ENCODE measurements at regions not wholly inside any gene's neighbourhood (a gene's known extent, or its start where the extent isn't known, plus 50 kb on each side); places are given as distances from the start of the nearest gene placed in this dataset.
A peak's percentile ranks its signal among the peaks of the same experiment; 100 is the strongest.

DNA sequence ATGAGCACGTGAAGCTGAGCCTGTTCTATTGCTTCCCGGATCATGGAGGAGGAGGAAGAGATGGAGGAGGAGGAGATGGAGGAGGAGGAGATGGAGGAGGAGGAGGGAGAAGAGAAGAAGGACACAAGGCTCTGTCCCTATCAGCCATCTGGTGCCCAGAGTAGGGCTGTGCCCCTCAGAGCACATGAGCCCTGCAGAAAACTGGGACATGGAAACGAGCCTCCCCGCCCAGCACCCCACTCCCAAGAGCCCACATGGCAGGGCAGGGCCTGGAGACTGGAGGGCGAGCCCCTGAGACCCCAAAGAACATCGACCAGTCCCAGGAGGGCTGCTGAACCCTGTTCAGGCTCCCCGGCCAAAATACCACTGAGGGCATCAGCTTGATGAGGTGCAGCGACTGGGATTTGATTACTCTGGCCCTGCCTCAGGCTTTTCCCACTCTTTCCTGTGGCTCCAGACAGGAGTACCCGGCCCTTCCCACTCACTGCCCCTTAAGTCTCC, 285.6 kb downstream of the UACA start:
- ATAC-seq = no peak
- H3K27ac Mint-ChIP-seq = no peak overlapping the region
- peaks cover 43% of the 10 kb centered on the region for H3K4me1 Mint-ChIP-seq
- no peak overlapping the region for H3K4me3 Mint-ChIP-seq
- H3K27me3 Mint-ChIP-seq = peaks cover 10% of the 10 kb centered on the region
- H3K9me3 Mint-ChIP-seq = peaks cover 3% of the 10 kb centered on the region
- no peaks in the 10 kb centered on the region for H3K36me3 Mint-ChIP-seq

DNA sequence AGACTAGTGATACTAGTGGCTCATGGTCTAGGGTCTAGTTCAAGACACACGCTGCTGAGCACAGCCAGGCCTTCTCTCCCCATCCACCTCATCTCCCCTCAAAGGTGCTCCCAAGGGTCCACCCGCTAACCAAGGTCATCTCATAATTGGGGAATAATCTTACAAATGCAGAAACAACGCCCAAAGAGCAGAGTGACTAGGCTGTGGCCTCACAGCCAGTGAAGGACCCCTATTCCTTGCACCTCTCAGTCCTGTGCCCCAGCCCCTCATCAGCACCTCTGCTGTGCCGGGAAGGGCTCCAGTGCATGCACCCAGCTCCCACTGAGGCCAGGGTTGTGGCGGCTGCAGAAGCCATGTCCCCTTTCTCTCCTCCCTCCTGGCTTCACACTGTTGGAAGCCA, 286.9 kb downstream of the UACA start:
- Mint-ChIP-seq H3K4me1 (peaks cover 43% of the 10 kb centered on the region), H3K36me3 (no peaks in the 10 kb centered on the region), H3K27me3 (no peaks in the 10 kb centered on the region), H3K9me3 (peaks cover 3% of the 10 kb centered on the region), H3K4me3 (no peak overlapping the region), H3K27ac (no peak overlapping the region)
- ATAC-seq = no peak

DNA sequence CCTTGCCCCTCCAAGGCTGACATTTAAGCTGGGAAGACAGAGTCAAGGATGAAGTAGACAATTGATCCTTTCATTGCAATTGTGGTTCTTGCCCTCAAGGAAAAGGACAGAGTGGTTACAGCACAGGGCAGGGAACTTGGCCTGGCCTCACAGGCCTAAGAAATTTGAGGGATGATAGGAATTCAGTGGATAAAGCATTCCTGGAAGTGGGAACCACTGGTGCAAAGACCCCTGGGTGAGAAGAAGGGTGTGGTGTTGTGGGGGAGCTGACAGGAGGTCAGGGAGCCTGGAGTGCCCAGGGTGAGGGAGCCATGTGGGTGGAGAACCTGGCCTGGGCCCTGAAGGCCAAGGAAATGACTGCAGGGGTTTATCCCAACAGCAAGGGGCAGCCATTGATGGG, 287.4 kb downstream of the UACA start:
- no peaks in the 10 kb centered on the region for H3K27me3 Mint-ChIP-seq
- H3K27ac Mint-ChIP-seq = no peak overlapping the region
- no peak overlapping the region for H3K4me3 Mint-ChIP-seq
- ATAC-seq = no peak
- H3K4me1 Mint-ChIP-seq = peaks cover 43% of the 10 kb centered on the region
- no peaks in the 10 kb centered on the region for H3K36me3 Mint-ChIP-seq
- H3K9me3 Mint-ChIP-seq = peaks cover 3% of the 10 kb centered on the region

DNA sequence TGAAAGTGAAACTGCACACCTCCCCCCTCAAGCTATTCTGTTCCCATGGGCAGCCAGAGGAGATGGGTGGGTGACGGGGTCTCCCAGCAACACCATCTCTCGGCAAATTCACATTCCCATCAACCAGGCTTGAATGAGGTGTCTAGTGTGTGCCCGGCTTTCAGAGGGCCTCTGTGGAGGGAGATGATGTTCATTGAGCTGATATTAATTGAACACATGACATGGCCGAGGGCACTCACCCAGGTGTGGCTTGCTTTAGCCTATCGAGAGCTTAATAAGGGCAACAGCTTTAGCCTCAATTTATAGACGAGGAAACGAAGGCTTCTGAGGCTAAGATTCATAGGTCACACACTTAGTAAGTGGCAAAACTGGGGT, 288.0 kb downstream of the UACA start:
- Mint-ChIP-seq H3K27ac (no peak overlapping the region), H3K4me1 (peaks cover 41% of the 10 kb centered on the region), H3K9me3 (peaks cover 3% of the 10 kb centered on the region), H3K4me3 (peak overlapping the region; percentile 33), H3K27me3 (no peaks in the 10 kb centered on the region), H3K36me3 (no peaks in the 10 kb centered on the region)
- no peak for ATAC-seq

DNA sequence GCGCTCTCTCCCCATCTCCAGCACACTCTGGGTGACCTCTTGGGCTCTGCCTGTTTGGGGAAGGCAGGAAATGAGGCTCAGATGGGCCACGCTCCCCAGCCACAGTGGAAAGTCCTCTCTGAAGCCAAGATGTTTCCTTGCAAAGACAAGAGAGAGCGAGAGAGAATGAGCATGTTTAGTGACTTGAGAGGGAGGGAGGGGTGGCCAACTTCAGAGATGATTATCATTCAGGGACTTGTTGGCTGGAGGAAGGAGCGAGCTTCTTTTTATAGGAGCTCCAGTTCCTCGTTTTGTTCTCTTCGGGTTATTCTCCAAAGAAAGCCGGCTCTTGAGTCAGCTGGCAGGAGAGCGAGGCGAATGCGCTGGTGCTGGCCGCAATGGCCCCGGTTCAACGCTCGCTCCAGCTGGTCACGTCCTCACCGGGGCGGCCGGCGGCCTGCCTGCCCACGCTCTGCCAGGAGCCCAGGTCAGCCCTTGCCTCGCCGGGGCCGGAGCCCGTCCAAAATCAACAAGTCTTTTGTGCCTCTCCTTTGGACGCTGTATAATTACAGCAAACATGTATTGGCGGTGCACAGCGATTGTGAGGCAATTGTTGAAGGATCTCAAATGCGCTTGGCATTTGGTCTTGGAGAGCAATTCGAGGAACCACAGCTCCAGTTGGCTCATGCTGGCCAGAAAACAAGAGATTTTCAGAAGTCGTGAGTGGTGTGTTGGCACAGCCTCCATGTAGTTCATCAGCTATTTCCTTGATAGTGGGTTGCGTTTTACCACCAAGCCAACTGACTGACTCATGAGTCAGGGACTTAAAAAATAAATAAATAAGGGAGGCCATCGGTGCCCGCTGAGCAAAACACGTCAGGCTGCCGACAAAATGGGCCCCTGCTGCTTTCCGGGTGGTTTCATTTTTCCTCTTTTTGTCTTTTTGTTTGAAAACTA, 288.6 kb downstream of the UACA start:
- H3K36me3 Mint-ChIP-seq = no peaks in the 10 kb centered on the region
- ATAC-seq = no peak
- H3K4me1 Mint-ChIP-seq = peaks cover 35% of the 10 kb centered on the region
- H3K9me3 Mint-ChIP-seq = peaks cover 3% of the 10 kb centered on the region
- H3K4me3 Mint-ChIP-seq = peak overlapping the region; percentile 33
- H3K27me3 Mint-ChIP-seq = no peaks in the 10 kb centered on the region
- H3K27ac Mint-ChIP-seq = no peak overlapping the region

DNA sequence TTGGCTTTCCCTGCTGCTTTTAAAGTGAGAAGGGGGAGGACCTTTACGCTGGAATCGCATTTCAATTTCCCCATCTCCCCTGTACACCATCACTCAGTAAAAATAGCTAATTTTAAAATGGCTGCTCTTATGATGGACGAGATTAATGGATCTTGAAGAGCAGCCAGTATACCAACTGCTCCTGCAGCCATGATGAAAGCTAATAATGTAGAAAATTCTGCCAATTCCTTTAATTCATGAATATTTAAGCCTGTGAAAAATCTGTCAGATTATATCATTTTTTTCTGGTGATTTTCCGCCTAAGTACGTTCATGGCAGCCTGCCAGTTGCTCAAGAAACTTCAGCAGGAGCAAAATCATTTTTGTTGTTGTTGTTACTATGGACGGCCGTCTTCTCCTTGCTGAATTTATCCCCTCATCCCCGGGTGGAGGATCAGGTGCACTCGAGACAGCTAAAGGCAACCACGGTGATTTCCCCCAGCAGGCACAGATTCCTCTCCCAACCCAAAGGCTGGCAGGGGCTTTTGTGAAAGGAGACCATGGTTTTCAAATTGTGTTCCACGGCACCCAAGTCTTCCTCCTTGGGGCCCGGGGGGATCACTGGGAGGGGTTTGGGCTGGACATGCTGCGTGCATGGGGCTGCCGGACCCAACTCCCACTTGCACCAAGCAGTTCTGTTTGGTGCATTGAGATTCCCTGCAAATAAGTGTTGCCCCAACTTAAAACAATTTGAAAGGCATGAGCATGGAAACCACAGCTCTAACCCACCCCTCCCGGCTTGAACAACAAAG, 289.6 kb downstream of the UACA start:
- no peak for ATAC-seq
- H3K4me3 Mint-ChIP-seq = no peak overlapping the region
- no peaks in the 10 kb centered on the region for H3K27me3 Mint-ChIP-seq

DNA sequence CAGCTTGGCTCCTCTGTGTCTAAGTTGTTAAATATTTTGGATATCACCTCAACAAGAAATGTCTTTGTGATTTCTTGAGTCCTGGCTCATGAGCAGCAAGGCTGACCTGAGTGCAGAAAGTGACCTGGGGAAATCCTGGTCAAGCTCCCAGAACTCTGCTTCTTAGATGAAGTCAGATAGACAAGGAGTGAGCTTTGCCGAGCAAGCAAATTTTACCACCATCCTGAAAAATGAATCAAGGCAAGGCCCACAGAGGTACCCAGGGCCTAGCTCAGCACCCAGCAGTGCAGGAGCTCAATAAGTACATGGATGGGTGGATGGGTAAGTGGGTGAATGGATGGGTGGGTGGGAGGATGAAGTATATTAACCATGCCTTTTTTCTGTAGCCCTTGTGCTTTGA, 291.8 kb downstream of the UACA start:
- no peaks in the 10 kb centered on the region for H3K27me3 Mint-ChIP-seq
- H3K4me1 Mint-ChIP-seq = peaks cover 29% of the 10 kb centered on the region
- no peak overlapping the region for H3K4me3 Mint-ChIP-seq
- H3K9me3 Mint-ChIP-seq = no peaks in the 10 kb centered on the region
- ATAC-seq = no peak
- H3K36me3 Mint-ChIP-seq = no peaks in the 10 kb centered on the region
- H3K27ac Mint-ChIP-seq = no peak overlapping the region

More for the DNA sequence above, 289.6 kb downstream of the UACA start:
- Mint-ChIP-seq H3K36me3 (no peaks in the 10 kb centered on the region), H3K9me3 (peaks cover 2% of the 10 kb centered on the region), H3K4me1 (peaks cover 29% of the 10 kb centered on the region), H3K27ac (no peak overlapping the region)

DNA sequence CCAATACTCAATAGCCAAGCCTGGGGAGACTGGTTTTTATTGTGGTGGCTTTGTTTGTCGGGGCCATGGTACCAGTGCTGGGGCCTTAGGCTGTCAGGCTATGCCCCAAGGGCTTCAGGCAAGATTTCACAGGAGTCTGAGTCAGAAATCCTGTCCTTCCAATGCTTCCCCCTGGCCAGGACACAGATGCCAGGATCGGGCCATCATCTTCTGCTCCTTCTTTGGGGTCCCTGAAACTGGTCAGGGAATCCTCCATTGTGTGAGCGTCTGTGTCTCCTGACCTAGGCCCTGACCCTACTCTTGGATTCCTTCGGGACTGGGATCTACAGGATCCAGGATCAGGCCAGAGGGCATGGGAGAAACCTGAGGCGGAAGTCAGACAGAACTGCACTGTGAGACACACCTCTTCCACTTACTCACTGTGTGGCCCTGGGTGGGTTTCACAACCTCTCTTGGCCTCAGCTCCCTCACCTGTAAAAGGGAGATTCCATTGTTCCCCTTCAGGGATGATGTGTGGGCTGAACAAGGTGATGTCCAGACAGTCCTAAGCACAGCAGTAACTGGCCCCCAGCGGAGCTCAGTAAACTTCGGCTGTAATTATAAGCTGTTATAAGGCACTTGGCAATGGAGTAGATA, 292.7 kb downstream of the UACA start:
- no peaks in the 10 kb centered on the region for H3K36me3 Mint-ChIP-seq
- H3K9me3 Mint-ChIP-seq = no peaks in the 10 kb centered on the region
- H3K4me1 Mint-ChIP-seq = peaks cover 24% of the 10 kb centered on the region
- H3K27ac Mint-ChIP-seq = no peak overlapping the region
- H3K27me3 Mint-ChIP-seq = no peaks in the 10 kb centered on the region
- peak; percentile 49 for ATAC-seq
- no peak overlapping the region for H3K4me3 Mint-ChIP-seq

DNA sequence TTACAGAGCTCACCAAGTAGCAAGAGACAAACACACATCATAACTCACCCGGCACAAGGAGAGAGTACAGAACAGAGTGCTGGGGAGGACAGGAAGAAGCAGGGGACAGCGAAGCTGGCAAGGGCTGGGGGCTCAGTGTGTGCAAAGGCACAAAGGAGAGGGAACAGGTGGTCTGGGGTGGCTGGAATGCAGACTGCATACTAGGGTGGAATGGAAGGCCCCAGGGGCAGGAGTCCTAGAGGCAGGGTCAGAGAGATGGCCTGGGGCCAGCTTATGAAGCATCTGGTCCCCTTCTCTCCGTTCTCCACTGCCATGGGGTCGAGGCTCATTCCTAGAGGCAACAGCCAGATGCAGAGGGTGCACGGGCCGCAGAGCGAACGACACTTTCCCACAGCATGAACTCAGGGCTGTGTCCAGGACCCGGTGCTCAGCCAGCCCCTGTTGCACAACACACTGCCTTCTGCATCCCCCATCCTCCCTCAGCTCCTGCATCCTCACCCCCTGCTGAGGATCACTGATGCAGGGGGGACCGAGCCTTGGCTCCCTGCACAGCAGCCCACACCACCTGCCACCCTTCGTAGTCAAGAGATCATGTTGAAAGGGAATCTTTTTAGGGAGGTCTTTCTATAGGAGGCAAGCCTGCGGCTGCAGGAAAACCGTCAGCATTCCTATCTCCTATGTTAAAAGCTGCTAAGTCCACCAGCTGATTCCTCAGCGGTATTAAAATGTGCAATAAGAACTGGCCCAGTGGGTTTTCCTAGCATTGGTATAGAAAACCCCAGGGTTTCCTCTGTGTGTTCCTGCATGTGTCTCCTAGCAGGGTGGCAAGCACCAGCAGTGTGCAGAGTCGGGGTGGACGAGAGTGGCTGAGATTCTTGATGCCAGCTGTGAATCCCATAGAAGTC, 293.5 kb downstream of the UACA start:
- H3K4me3 Mint-ChIP-seq = no peak overlapping the region
- no peak for ATAC-seq
- no peaks in the 10 kb centered on the region for H3K27me3 Mint-ChIP-seq
- no peaks in the 10 kb centered on the region for H3K9me3 Mint-ChIP-seq
- no peak overlapping the region for H3K27ac Mint-ChIP-seq
- H3K4me1 Mint-ChIP-seq = peaks cover 17% of the 10 kb centered on the region
- H3K36me3 Mint-ChIP-seq = no peaks in the 10 kb centered on the region

DNA sequence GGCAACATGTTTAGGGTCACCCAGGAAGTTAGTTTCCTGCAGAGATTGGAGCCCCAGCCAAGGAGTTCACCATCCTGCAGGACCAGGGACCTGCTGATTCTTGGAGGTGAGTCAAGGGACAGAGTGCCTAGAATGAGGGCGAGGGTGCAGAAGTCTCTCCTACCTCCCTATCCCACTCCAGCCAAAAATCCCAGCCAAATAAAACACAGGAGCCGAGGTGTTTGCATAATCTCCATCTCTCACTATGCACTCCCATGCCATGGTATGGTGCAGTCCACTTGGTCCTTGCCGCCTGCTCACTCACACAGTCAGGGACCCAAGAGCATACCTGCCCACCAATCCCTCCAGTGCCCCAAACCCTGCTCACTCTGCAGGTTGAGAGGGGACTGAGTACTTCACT, 294.2 kb downstream of the UACA start:
- no peak for ATAC-seq
- H3K4me3 Mint-ChIP-seq = no peak overlapping the region
- no peaks in the 10 kb centered on the region for H3K27me3 Mint-ChIP-seq
- no peaks in the 10 kb centered on the region for H3K36me3 Mint-ChIP-seq
- H3K9me3 Mint-ChIP-seq = no peaks in the 10 kb centered on the region
- peaks cover 9% of the 10 kb centered on the region for H3K4me1 Mint-ChIP-seq
- H3K27ac Mint-ChIP-seq = no peak overlapping the region

DNA sequence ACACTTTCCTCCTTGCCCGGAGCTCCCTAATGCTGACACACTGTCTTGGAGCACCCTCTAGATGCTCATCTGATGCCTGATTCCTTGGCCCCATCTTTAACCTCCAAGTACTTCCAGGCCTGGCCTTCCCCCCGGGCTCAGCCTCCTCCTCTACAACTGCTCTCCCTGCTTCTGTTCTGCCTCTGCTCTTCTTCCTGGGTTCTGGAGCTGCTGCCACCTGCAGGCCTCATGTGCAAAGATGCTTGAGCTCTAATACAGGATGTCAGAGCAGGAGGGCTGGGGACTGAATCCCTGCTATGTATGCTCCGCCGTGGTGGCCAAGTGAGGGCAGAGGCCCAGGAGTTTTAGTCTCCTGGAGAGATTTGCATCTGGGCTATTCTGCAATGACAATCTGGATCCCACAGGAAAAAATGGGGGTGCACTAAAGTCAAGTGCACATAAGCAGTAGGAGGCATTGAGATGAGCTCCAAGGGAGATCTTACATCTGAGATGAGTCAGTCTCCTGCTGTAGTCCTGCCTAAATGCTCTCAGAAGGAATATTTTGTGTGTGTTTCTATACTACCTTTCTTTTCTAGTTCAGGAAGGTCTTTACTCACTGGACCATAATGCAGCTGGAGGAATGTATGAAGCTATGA, 296.3 kb downstream of the UACA start:
- peak; percentile 71 for ATAC-seq
- H3K27me3 Mint-ChIP-seq = no peaks in the 10 kb centered on the region
- H3K4me3 Mint-ChIP-seq = no peak overlapping the region
- H3K4me1 Mint-ChIP-seq = peaks cover 24% of the 10 kb centered on the region
- no peak overlapping the region for H3K27ac Mint-ChIP-seq
- H3K9me3 Mint-ChIP-seq = no peaks in the 10 kb centered on the region
- no peaks in the 10 kb centered on the region for H3K36me3 Mint-ChIP-seq

DNA sequence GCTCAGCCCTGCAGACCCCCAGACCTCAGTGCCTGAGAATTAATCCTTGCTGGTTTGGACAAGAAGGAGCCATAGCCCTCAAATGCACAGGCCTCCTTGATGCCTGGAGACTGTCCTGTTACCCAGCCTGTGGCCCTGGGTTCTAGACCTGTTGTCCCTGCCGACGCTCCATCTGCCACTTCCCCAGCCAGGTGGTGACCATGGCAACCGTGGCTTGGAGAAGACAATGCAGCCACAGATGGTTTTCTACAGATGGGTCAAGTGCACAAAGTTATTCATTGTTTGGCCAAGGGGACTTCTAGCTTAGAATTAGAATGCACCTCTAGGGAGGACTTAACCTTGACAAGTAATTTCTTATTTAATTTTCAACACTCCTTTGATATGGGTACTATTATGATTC, 297.1 kb downstream of the UACA start:
- H3K9me3 Mint-ChIP-seq = no peaks in the 10 kb centered on the region
- no peak for ATAC-seq
- no peaks in the 10 kb centered on the region for H3K27me3 Mint-ChIP-seq
- no peaks in the 10 kb centered on the region for H3K36me3 Mint-ChIP-seq
- H3K27ac Mint-ChIP-seq = no peak overlapping the region
- H3K4me1 Mint-ChIP-seq = peaks cover 31% of the 10 kb centered on the region
- H3K4me3 Mint-ChIP-seq = no peak overlapping the region

DNA sequence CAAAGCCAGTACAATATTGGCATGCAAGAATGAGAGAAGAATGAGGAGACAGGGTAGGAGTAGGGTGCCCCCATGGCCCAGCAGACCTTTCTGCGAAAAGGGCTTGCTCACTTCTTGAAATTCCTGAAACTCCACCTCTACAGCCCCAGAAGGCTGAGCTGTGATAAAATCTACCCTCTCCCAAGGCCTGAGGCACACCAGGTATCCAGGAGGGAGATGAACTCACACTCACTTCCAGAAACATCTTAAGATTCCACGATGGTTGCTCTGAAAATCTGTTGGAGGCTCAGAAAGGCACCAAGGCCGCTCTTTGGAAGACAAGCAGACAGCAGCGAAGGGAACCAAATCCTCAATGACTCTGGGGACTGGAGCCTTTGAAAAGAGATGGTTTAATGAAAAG, 297.5 kb downstream of the UACA start:
- Mint-ChIP-seq H3K4me3 (no peak overlapping the region), H3K4me1 (peaks cover 35% of the 10 kb centered on the region), H3K9me3 (no peaks in the 10 kb centered on the region), H3K27ac (no peak overlapping the region), H3K36me3 (no peaks in the 10 kb centered on the region), H3K27me3 (no peaks in the 10 kb centered on the region)
- no peak for ATAC-seq

DNA sequence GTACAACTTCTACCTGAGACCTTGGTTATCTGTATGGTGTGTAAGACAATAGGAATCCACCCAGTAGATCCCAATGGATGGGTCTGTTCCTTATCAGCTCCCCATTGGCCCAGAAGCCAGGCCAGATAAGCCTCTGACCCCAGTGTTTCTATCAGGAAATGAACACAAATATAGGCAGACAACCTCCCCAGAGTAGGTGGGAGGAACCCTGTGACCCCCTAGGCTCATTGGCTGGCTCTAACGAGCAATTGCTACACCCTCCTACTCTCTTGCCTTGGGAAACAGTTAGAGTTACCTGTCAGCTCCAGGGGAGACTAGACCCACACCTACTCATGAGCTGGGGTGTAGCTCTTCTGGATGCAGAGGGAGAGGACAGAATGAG, 299.9 kb downstream of the UACA start:
- H3K27ac Mint-ChIP-seq = peak overlapping the region; percentile 61
- H3K9me3 Mint-ChIP-seq = no peaks in the 10 kb centered on the region
- ATAC-seq = peak; percentile 28
- H3K27me3 Mint-ChIP-seq = no peaks in the 10 kb centered on the region
- H3K36me3 Mint-ChIP-seq = no peaks in the 10 kb centered on the region
- peaks cover 51% of the 10 kb centered on the region for H3K4me1 Mint-ChIP-seq
- H3K4me3 Mint-ChIP-seq = no peak overlapping the region
